H9 (cell line): ENCODE measurements at regions not wholly inside any gene's neighbourhood (a gene's known extent, or its start where the extent isn't known, plus 50 kb on each side); places are given as distances from the start of the nearest gene placed in this dataset.

Source experiments
- DNase-seq: peaks from one replicate; pipeline ENCODE4 v3.0.0-alpha.2; 2017
- H2AFZ ChIP-seq: one replicate; pipeline ENCODE4 v1.6.1; 2013; ENCODE audit warnings: mild to moderate bottlenecking, low read length, control low read depth, moderate library complexity
- H2AK5ac ChIP-seq: 2 replicates; pipeline ENCODE4 v1.6.1; 2013; ENCODE audit warnings: low read length, control low read depth, mixed read lengths; ENCODE audit not compliant: insufficient read length
- H2BK120ac ChIP-seq: one replicate; pipeline ENCODE4 v1.6.1; 2013; ENCODE audit warnings: low read depth, mild to moderate bottlenecking, low read length, control low read depth, inconsistent platforms; ENCODE audit not compliant: poor library complexity, severe bottlenecking
- H2BK12ac ChIP-seq: 2 replicates; pipeline ENCODE4 v1.6.1; 2013; ENCODE audit warnings: low read length, control low read depth, mixed read lengths, low read depth; ENCODE audit not compliant: insufficient read length
- H2BK15ac ChIP-seq: 2 replicates; pipeline ENCODE4 v1.6.1; 2013; ENCODE audit warnings: low read depth, low read length, control low read depth
- H2BK20ac ChIP-seq: one replicate; pipeline ENCODE4 v1.6.1; 2013; ENCODE audit warnings: low read depth, mild to moderate bottlenecking, low read length, control low read depth, inconsistent platforms; ENCODE audit not compliant: poor library complexity, severe bottlenecking
- H2BK5ac ChIP-seq: 2 replicates; pipeline ENCODE4 v1.6.1; 2013; ENCODE audit warnings: low read length, control low read depth, mixed read lengths; ENCODE audit not compliant: insufficient read length
- H3K14ac ChIP-seq: 2 replicates; pipeline ENCODE4 v1.6.1; 2013; ENCODE audit warnings: low read length, control low read depth; ENCODE audit not compliant: insufficient read depth
- H3K18ac ChIP-seq: 2 replicates; pipeline ENCODE4 v1.6.1; 2013; ENCODE audit warnings: low read depth, mild to moderate bottlenecking, mixed read lengths, low read length, control low read depth; ENCODE audit not compliant: insufficient read length
- H3K23ac ChIP-seq: 2 replicates; pipeline ENCODE4 v1.6.1; 2013; ENCODE audit warnings: low read length, control low read depth, mixed read lengths, low read depth; ENCODE audit not compliant: insufficient read length
- H3K23me2 ChIP-seq: 2 replicates; pipeline ENCODE4 v1.6.1; 2013; ENCODE audit warnings: low read depth, mild to moderate bottlenecking, mixed read lengths, low read length, control low read depth; ENCODE audit not compliant: insufficient read length, poor library complexity, severe bottlenecking
- H3K27ac ChIP-seq: 2 replicates; pipeline ENCODE4 v1.5.1; 2013; ENCODE audit warnings: low read length, control low read depth, mixed read lengths, low read depth; ENCODE audit not compliant: insufficient read length
- H3K27me3 ChIP-seq: 2 replicates; pipeline ENCODE4 v1.6.1; 2013; ENCODE audit warnings: low read length, control low read depth, inconsistent platforms; ENCODE audit not compliant: insufficient read depth
- H3K4ac ChIP-seq: 2 replicates; pipeline ENCODE4 v1.6.1; 2013; ENCODE audit warnings: low read depth, mild to moderate bottlenecking, control low read depth, inconsistent platforms, low read length, moderate library complexity
- H3K4me1 ChIP-seq: 2 replicates; pipeline ENCODE4 v1.6.1; 2013; ENCODE audit warnings: low read length, control low read depth, inconsistent platforms; ENCODE audit not compliant: insufficient read depth
- H3K4me2 ChIP-seq: 2 replicates; pipeline ENCODE4 v1.6.1; 2013; ENCODE audit warnings: low read length, control low read depth, mixed read lengths; ENCODE audit not compliant: insufficient read length, insufficient read depth
- H3K56ac ChIP-seq: 2 replicates; pipeline ENCODE4 v1.6.1; 2013; ENCODE audit warnings: low read depth, mild to moderate bottlenecking, mixed read lengths, low read length, control low read depth; ENCODE audit not compliant: insufficient read length
- H3K79me1 ChIP-seq: 2 replicates; pipeline ENCODE4 v1.6.1; 2013; ENCODE audit warnings: low read depth, mild to moderate bottlenecking, moderate library complexity, low read length, control low read depth, inconsistent platforms; ENCODE audit not compliant: insufficient read depth, poor library complexity, severe bottlenecking
- H3K79me2 ChIP-seq: 2 replicates; pipeline ENCODE4 v1.6.1; 2013; ENCODE audit warnings: low read length, control low read depth, inconsistent platforms; ENCODE audit not compliant: insufficient read depth
- H3K9ac ChIP-seq: 2 replicates; pipeline ENCODE4 v1.6.1; 2013; ENCODE audit warnings: low read length, control low read depth, mixed read lengths; ENCODE audit not compliant: insufficient read length; ENCODE audit errors: extremely low read depth
- H3K9me3 ChIP-seq: one replicate; pipeline ENCODE4 v1.6.1; 2013; ENCODE audit warnings: low read depth, low read length, inconsistent platforms; ENCODE audit not compliant: control insufficient read depth
- H3T11ph ChIP-seq: one replicate; pipeline ENCODE4 v1.6.1; 2013; ENCODE audit warnings: mild to moderate bottlenecking, low read length, control low read depth, inconsistent platforms
- H4K20me1 ChIP-seq: one replicate; pipeline ENCODE4 v1.6.1; 2013; ENCODE audit not compliant: control insufficient read depth, insufficient read length, insufficient read depth
- H4K5ac ChIP-seq: 2 replicates; pipeline ENCODE4 v1.6.1; 2013; ENCODE audit warnings: low read depth, mild to moderate bottlenecking, mixed read lengths, low read length, control low read depth; ENCODE audit not compliant: insufficient read length
- H4K8ac ChIP-seq: replicated peaks from 2 replicates; pipeline ENCODE4 v1.6.1; 2013; ENCODE audit warnings: low read length, control low read depth, mixed read lengths, low read depth; ENCODE audit not compliant: insufficient read length
- H4K91ac ChIP-seq: 2 replicates; pipeline ENCODE4 v1.6.1; 2013; ENCODE audit warnings: low read depth, mild to moderate bottlenecking, moderate library complexity, mixed read lengths, low read length, control low read depth; ENCODE audit not compliant: insufficient read length
- H3K27ac Mint-ChIP-seq, 3 experiments: 2 replicates in 2 of 3; 3 replicates in 1 of 3; pipeline ENCODE4 v1.8.0; 2020 to 2021; ENCODE audit warnings: mixed read lengths in 3 of 3, mild to moderate bottlenecking in 1 of 3, moderate library complexity in 1 of 3
- H3K27me3 Mint-ChIP-seq: 2 replicates; pipeline ENCODE4 v1.8.0; 2021; ENCODE audit warnings: low read depth, mild to moderate bottlenecking, moderate library complexity, mixed read lengths
- H3K36me3 Mint-ChIP-seq, 3 experiments: 2 replicates in 2 of 3; 3 replicates in 1 of 3; pipeline ENCODE4 v1.8.0; 2020 to 2021; ENCODE audit warnings: low read depth in 3 of 3, mixed read lengths in 3 of 3; ENCODE audit not compliant: insufficient read depth in 1 of 3
- H3K4me1 Mint-ChIP-seq, 2 experiments: 2 replicates each; pipeline ENCODE4 v1.8.0; 2020; ENCODE audit warnings: mixed read lengths in 2 of 2
- H3K4me3 Mint-ChIP-seq, 2 experiments: 2 replicates in 1 of 2; 3 replicates in 1 of 2; pipeline ENCODE4 v1.8.0; 2020 to 2021; ENCODE audit warnings: mild to moderate bottlenecking in 2 of 2, mixed read lengths in 2 of 2, moderate library complexity in 1 of 2
- H3K9me3 Mint-ChIP-seq, 2 experiments: 2 replicates in 1 of 2; 3 replicates in 1 of 2; pipeline ENCODE4 v1.8.0; 2020; ENCODE audit warnings: mild to moderate bottlenecking in 2 of 2, mixed read lengths in 2 of 2, moderate library complexity in 1 of 2
- WGBS: extraction: QIAGEN DNeasy Blood & Tissue Kit; methylation state at CpG from one replicate; pipeline ENCODE4 v1.1.7; 2013; ENCODE audit warnings: missing lambda C conversion rate, low lambda C conversion rate, mixed read lengths; ENCODE audit not compliant: insufficient read length; ENCODE audit errors: extremely low coverage; 5-methylcytosine and 5-hydroxymethylcytosine counted together
- TF ChIP-seq, protein P1 (sequence below): fragments of 200-600 bp; sonication (generic); conservative IDR thresholded peaks from 3 replicates; pipeline ENCODE4 v1.8.0; 2021; ENCODE audit warnings: antibody characterized with exemption, mild to moderate bottlenecking

DNA sequence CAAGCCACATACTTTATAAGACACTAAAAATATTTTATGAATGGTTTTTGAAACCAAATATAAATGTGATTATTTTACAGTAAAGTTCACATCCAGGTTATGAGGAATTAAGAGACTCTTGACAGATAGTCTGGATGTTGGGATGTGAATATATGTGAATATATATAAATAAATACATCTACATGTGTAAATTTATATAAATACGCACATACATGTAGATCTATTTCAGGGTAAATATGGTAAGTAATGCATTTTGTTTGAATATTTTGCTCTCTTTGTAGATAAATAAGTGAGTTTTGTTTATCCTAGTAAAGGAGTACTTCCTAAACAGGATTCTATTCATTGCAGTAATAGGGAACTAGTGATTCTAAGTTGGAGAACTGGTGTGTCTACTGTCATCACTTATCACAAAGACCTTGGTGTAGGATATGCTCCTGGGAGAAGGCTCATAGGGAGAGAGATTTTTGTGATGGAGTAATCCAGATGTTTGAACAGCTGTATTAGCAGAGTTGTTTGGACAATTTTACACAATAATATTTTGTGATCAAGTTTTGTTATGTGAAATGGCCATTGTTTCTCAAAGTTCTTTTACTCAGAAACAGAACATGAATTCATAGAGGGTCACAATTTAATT, 60.2 kb upstream of the NT5C1B start:
- Histone ChIP-seq H2BK15ac (no peak overlapping the region), H4K20me1 (no peaks in the 10 kb centered on the region), H2BK20ac (no peak overlapping the region), H3T11ph (no peak overlapping the region), H2BK5ac (no peak overlapping the region), H3K4me1 (no peaks in the 10 kb centered on the region), H4K91ac (no peak overlapping the region), H3K4me2 (no peak overlapping the region), H3K23ac (no peak overlapping the region), H3K27ac (no peak overlapping the region), H3K14ac (no peak overlapping the region), H2BK120ac (no peak overlapping the region), H3K23me2 (no peaks in the 10 kb centered on the region), H3K79me1 (no peaks in the 10 kb centered on the region), H3K79me2 (no peaks in the 10 kb centered on the region), H2BK12ac (no peak overlapping the region), H3K56ac (no peak overlapping the region), H3K18ac (no peak overlapping the region), H4K8ac (no peak overlapping the region), H3K9ac (no peak overlapping the region), H3K27me3 (no peaks in the 10 kb centered on the region), H3K4ac (no peak overlapping the region), H2AK5ac (no peak overlapping the region), H2AFZ (no peak overlapping the region), H3K9me3 (no peaks in the 10 kb centered on the region), H4K5ac (no peak overlapping the region)
- Mint-ChIP-seq H3K9me3 (no peaks in the 10 kb centered on the region), H3K27ac (no peak overlapping the region), H3K27me3 (peaks cover 1% of the 10 kb centered on the region; the same call in 1 of the 2 replicates), H3K4me3 (no peak overlapping the region), H3K36me3 (no peaks in the 10 kb centered on the region), H3K4me1 (peaks cover 2 to 5% of the 10 kb centered on the region in 2 experiments; a peak in 3 of 4 replicates)
- no CpG with 5 or more reads among the region's 1 CpG for WGBS
- TF ChIP-seq, protein P1, sequence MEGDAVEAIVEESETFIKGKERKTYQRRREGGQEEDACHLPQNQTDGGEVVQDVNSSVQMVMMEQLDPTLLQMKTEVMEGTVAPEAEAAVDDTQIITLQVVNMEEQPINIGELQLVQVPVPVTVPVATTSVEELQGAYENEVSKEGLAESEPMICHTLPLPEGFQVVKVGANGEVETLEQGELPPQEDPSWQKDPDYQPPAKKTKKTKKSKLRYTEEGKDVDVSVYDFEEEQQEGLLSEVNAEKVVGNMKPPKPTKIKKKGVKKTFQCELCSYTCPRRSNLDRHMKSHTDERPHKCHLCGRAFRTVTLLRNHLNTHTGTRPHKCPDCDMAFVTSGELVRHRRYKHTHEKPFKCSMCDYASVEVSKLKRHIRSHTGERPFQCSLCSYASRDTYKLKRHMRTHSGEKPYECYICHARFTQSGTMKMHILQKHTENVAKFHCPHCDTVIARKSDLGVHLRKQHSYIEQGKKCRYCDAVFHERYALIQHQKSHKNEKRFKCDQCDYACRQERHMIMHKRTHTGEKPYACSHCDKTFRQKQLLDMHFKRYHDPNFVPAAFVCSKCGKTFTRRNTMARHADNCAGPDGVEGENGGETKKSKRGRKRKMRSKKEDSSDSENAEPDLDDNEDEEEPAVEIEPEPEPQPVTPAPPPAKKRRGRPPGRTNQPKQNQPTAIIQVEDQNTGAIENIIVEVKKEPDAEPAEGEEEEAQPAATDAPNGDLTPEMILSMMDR = no peak
- no peak for DNase-seq
